Upper lobe of left lung (tissue), 6 donors: ENCODE measurements at regions not wholly inside any gene's neighbourhood (a gene's known extent, or its start where the extent isn't known, plus 50 kb on each side); places are given as distances from the start of the nearest gene placed in this dataset.

Source experiments
- ATAC-seq, 2 donors: fragments of 200-7000 bp; cut with Tn5 transposase; one replicate each; pipeline ENCODE4 v1.9.1; 2022; ENCODE audit warnings: mild to moderate bottlenecking in 2 of 2, moderate library complexity in 2 of 2; ENCODE audit not compliant: low FRiP score in 2 of 2
- DNase-seq, 2 donors: peaks; one replicate each; pipeline ENCODE4 v3.0.0-alpha.2; 2019 to 2020
- H3K27ac ChIP-seq, 4 donors: fragments of 200-600 bp; sonication (generic); one replicate each; pipeline ENCODE4 v1.5.1; 2016 to 2019
- H3K27me3 ChIP-seq, 4 donors: fragments of 200-600 bp; sonication (generic); one replicate each; pipeline ENCODE4 v1.5.1; 2017 to 2019
- H3K36me3 ChIP-seq, 4 donors: fragments of 200-600 bp; sonication (generic); one replicate each; pipeline ENCODE4 v1.5.1; 2016 to 2019
- H3K4me1 ChIP-seq, 4 donors: fragments of 200-600 bp; sonication (generic); one replicate each; pipeline ENCODE4 v1.5.1; 2018 to 2019
- H3K4me3 ChIP-seq, 4 donors: fragments of 200-600 bp; sonication (generic); one replicate each; pipeline ENCODE4 v1.5.1; 2017 to 2019; ENCODE audit warnings: mild to moderate bottlenecking in 2 of 4, moderate library complexity in 1 of 4
- H3K9me3 ChIP-seq, 4 donors: fragments of 200-600 bp; sonication (generic); one replicate each; pipeline ENCODE4 v1.5.1; 2018 to 2019
- CTCF ChIP-seq, 6 experiments: fragments of 450-650 bp in 4 of 6; fragments of 200-600 bp in 2 of 6; sonication (generic) in 2 of 6; IDR thresholded peaks; one replicate each; pipeline ENCODE4 v1.5.1; 2016 to 2019; ENCODE audit warnings: antibody characterized with exemption in 6 of 6
- EP300 ChIP-seq, 4 donors: sonication (generic); formaldehyde crosslinking; IDR thresholded peaks; one replicate each; pipeline ENCODE4 v1.5.1; 2017; ENCODE audit warnings: antibody characterized with exemption in 4 of 4, control low read depth in 2 of 4
- POLR2A ChIP-seq, 4 donors: fragments of 450-650 bp; IDR thresholded peaks; one replicate each; pipeline ENCODE4 v1.5.1; 2016 to 2017; ENCODE audit warnings: antibody characterized with exemption in 4 of 4, mild to moderate bottlenecking in 2 of 4
- POLR2AphosphoS5 ChIP-seq, 2 donors: sonication (generic); formaldehyde crosslinking; IDR thresholded peaks; one replicate each; pipeline ENCODE4 v1.5.1; 2017; ENCODE audit warnings: antibody characterized with exemption in 2 of 2
- WGBS, 2 donors: methylation state at CpG; one replicate each; pipeline ENCODE4 v1.1.5; 2017 to 2018; 5-methylcytosine and 5-hydroxymethylcytosine counted together
- donor health status: DM: no; HTN: no; CAD: no; lungs with moderate emphysema.
- donor health status: DM: no; HTN: yes; CAD: no; lungs with severe emphysema.

- peak overlapping the region in 1 of 4 donors; percentile 7 for H3K27ac ChIP-seq
- 71 to 87% methylated on average over 18 to 37 of the region's 44 CpGs for WGBS, 2 donors
- H3K36me3 ChIP-seq: no peaks in the 10 kb centered on the region
- H3K27me3 ChIP-seq: no peaks in the 10 kb centered on the region
- peak overlapping the region in 3 of 4 donors; percentile 26 to 47 (median 47) for H3K4me3 ChIP-seq
- no peak for TF ChIP-seq POLR2AphosphoS5 (IDR thresholded peaks at IDR 0.05)
- TF ChIP-seq EP300 (IDR thresholded peaks at IDR 0.05): no peak
- TF ChIP-seq CTCF (IDR thresholded peaks at IDR 0.05): no peak
- no peak for TF ChIP-seq POLR2A (IDR thresholded peaks at IDR 0.05)
- DNase-seq (peak; percentile 18 to 83), ATAC-seq (peak in 1 of 2 donors; percentile 25)
- peaks cover 15 to 21% (median 16%) of the 10 kb centered on the region in 4 donors for H3K4me1 ChIP-seq
- peaks cover 2 to 12% (median 6%) of the 10 kb centered on the region in 4 donors for H3K9me3 ChIP-seq
These were observed 88.8 kb downstream of the FOXL3 start for GRCh38 chr7:378551-379455.

DNA sequence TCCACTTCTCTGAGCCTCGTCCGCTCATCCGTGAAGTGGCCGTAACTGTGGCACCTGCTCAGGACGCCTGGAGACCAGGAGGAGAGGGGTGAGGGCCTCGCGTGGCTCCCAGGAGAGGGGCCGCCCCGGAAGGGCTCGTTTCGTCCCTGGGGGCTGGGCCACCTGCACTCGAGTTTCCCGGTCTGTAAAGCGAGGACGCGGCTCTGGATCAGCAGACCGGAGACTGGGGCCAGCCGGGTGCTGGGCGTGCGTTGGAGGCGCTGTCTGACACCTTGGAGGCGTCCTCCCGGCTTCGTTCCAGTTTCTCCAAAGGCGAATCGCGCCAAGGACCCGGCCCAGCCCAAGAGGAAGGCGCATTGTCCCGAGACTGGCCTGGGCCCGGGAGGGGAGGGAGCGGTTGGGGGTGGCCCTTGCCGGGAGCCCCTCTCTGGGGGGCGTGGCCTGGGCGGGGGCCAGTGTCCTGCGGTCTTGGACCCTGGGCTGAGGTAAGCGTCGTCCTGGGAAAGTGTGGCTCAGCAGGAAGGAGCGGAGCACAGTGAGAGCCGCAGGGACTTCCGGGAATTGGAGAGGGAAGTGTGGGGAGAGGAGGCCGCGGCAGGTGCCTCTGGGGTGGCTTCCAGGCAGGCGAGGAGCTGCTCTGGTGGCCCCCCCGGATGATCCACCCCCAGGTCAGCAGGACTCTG, 89.6 kb downstream of the FOXL3 start:
- ATAC-seq (peak in 1 of 2 donors; percentile 6), DNase-seq (peak; percentile 46 to 87)
- 20 to 39% methylated on average over 12 to 31 of the region's 45 CpGs for WGBS, 2 donors
- Histone ChIP-seq H3K27ac (peak overlapping the region in 1 of 4 donors; percentile 7), H3K27me3 (no peaks in the 10 kb centered on the region), H3K4me3 (peak overlapping the region in 3 of 4 donors; percentile 26 to 47 (median 47)), H3K9me3 (peaks cover 2 to 20% (median 13%) of the 10 kb centered on the region in 4 donors), H3K36me3 (no peaks in the 10 kb centered on the region), H3K4me1 (peaks cover 15 to 21% (median 16%) of the 10 kb centered on the region in 4 donors)
- no peak for TF ChIP-seq POLR2A (IDR thresholded peaks at IDR 0.05)
- no peak for TF ChIP-seq POLR2AphosphoS5 (IDR thresholded peaks at IDR 0.05)
- no peak for TF ChIP-seq EP300 (IDR thresholded peaks at IDR 0.05)
- no peak for TF ChIP-seq CTCF (IDR thresholded peaks at IDR 0.05)

- peak overlapping the region in 2 of 4 donors; percentile 26 to 47 for H3K4me3 ChIP-seq
- WGBS, 2 donors: 70 to 79% methylated on average over 11 to 15 of the region's 15 CpGs
- no peak for ATAC-seq
These were observed 90.1 kb downstream of the FOXL3 start for GRCh38 chr7:380139-380485.

GRCh38 chr7:380711-381210, 90.8 kb downstream of the FOXL3 start:
- Histone ChIP-seq H3K4me1 (peaks cover 15 to 19% (median 16%) of the 10 kb centered on the region in 4 donors), H3K27ac (no peak overlapping the region), H3K36me3 (no peaks in the 10 kb centered on the region), H3K27me3 (no peaks in the 10 kb centered on the region), H3K9me3 (peaks cover 2 to 31% (median 14%) of the 10 kb centered on the region in 4 donors), H3K4me3 (no peak overlapping the region)
- ATAC-seq (no peak), DNase-seq (peak in 1 of 2 donors; percentile 9)
- WGBS, 2 donors: 70 to 93% methylated on average over 2 to 7 of the region's 8 CpGs
- TF ChIP-seq POLR2AphosphoS5 (IDR thresholded peaks at IDR 0.05): no peak
- TF ChIP-seq EP300 (IDR thresholded peaks at IDR 0.05): no peak
- no peak for TF ChIP-seq CTCF (IDR thresholded peaks at IDR 0.05)
- no peak for TF ChIP-seq POLR2A (IDR thresholded peaks at IDR 0.05)

More at GRCh38 chr7:380139-380485, 90.1 kb downstream of the FOXL3 start:
- H3K27me3 ChIP-seq: no peaks in the 10 kb centered on the region
- no peak for TF ChIP-seq CTCF (IDR thresholded peaks at IDR 0.05)
- no peak for TF ChIP-seq POLR2AphosphoS5 (IDR thresholded peaks at IDR 0.05)
- no peak for TF ChIP-seq POLR2A (IDR thresholded peaks at IDR 0.05)
- no peak for TF ChIP-seq EP300 (IDR thresholded peaks at IDR 0.05)
- no peaks in the 10 kb centered on the region for H3K36me3 ChIP-seq
- H3K9me3 ChIP-seq: peaks cover 2 to 25% (median 14%) of the 10 kb centered on the region in 4 donors
- H3K4me1 ChIP-seq: peaks cover 15 to 21% (median 16%) of the 10 kb centered on the region in 4 donors
- no peak overlapping the region for H3K27ac ChIP-seq
- no peak for DNase-seq
